ENCODE measurements at regions not wholly inside any gene's neighbourhood (a gene's known extent, or its start where the extent isn't known, plus 50 kb on each side); places are given as distances from the start of the nearest gene placed in this dataset.

- Histone ChIP-seq H3K9ac (replicated peaks; ENCODE audit: extremely low read depth, insufficient read depth, low read length) (no peak overlapping the region), H4K20me1 (replicated peaks; ENCODE audit: control insufficient read depth, extremely low read depth, insufficient read depth, low read length) (no peaks in the 10 kb centered on the region), H3K4me1 (ENCODE audit: control insufficient read depth, extremely low read depth, insufficient read depth, low read length) (peaks cover 18% of the 10 kb centered on the region), H3K4me3 (replicated peaks in 1 of 3; ENCODE audit: insufficient read depth in 1 of 3, low read depth in 1 of 3, low read length in 3 of 3) (no peak overlapping the region), H3K36me3 (ENCODE audit: control insufficient read depth in 2 of 2, extremely low read depth in 1 of 2, insufficient read depth in 2 of 2, low read length in 2 of 2) (no peaks in the 10 kb centered on the region), H3K79me2 (ENCODE audit: control insufficient read depth, insufficient read depth, low read length) (no peaks in the 10 kb centered on the region), H3K27ac (ENCODE audit: insufficient read depth, low read depth, low read length) (no peak overlapping the region), H3K27me3 (ENCODE audit: control insufficient read depth in 2 of 2, insufficient read depth in 2 of 2, low read length in 2 of 2) (no peaks in the 10 kb centered on the region), H3K9me1 (replicated peaks; ENCODE audit: control insufficient read depth, extremely low read depth, insufficient read depth, low read length) (no peaks in the 10 kb centered on the region), H2AFZ (ENCODE audit: low read depth, low read length) (no peak overlapping the region), H3K4me2 (ENCODE audit: insufficient read depth, low read length) (no peak overlapping the region), H3K9me3 (replicated peaks; ENCODE audit: control insufficient read depth, insufficient read depth, low read length) (no peaks in the 10 kb centered on the region)
- BruUV-seq (replicated peaks), result no TSS peak
- ChIA-PET CTCF (no interaction called here), POLR2A (no interaction called here)
- TF ChIP-seq FOS (IDR thresholded peaks at IDR 0.05; ENCODE audit: borderline replicate concordance, insufficient read depth, low read length), result no peak
- TF ChIP-seq GATA2 (IDR thresholded peaks at IDR 0.05; ENCODE audit: insufficient read depth, insufficient read length, low read depth, low read length), result no peak
- TF ChIP-seq POLR2A (IDR thresholded peaks at IDR 0.05; ENCODE audit: low read depth, low read length), result no peak
- no peak for TF ChIP-seq EZH2 (IDR thresholded peaks at IDR 0.05; ENCODE audit: borderline replicate concordance, low read depth, low read length, severe bottlenecking)
- TF ChIP-seq JUN (IDR thresholded peaks at IDR 0.05; ENCODE audit: borderline replicate concordance, insufficient read depth, insufficient read length, low read depth), result no peak
- DNase-seq (ENCODE audit: low read depth, low spot score) (peak; percentile 12), FAIRE-seq (no peak)
- dilution Hi-C loops (cut with MboI; ENCODE audit: extremely low pct_ligation_motif_present, low sequenced_read_pairs) (no loop called here), intact Hi-C loops (cut with micrococcal nuclease) (no loop called here)
Observed at GRCh38 chr5:78698191-78698791, 49.7 kb upstream of the LHFPL2 start.
